ENCODE measurements at regions not wholly inside any gene's neighbourhood (a gene's known extent, or its start where the extent isn't known, plus 50 kb on each side); places are given as distances from the start of the nearest gene placed in this dataset.

- no peak overlapping the region for H2BK20ac ChIP-seq (ENCODE audit: low read length)
- no peaks in the 10 kb centered on the region for H3K27me3 ChIP-seq (replicated peaks in 1 of 4; ENCODE audit: control insufficient read depth in 3 of 4, extremely low read depth in 1 of 4, insufficient read depth in 3 of 4, low read length in 3 of 4)
- H3K9ac ChIP-seq (replicated peaks in 1 of 4; ENCODE audit: extremely low read depth in 1 of 4, low read depth in 3 of 4, low read length in 3 of 4): no peak overlapping the region
- ChIA-PET CTCF (ENCODE audit: partially characterized antibody) (interaction anchor here (0.7 kb wide), 1 partner anchor 488 kb away, joined by 3 read pairs; no protein-coding TSS in a partner anchor), POLR2A (ENCODE audit: partially characterized antibody) (no interaction called here)
- no peak overlapping the region for H4K5ac ChIP-seq (ENCODE audit: insufficient read length, low read depth, low read length)
- 91% methylated on average over 2 of the region's 2 CpGs; no CpG with 5 or more reads in 1 of the 2 experiments for WGBS, 2 experiments (ENCODE audit: extremely low coverage in 1 of 2, insufficient coverage in 1 of 2, insufficient read length in 1 of 2, insufficient replicate concordance in 2 of 2, low coverage in 1 of 2, low lambda C conversion rate in 2 of 2, missing lambda C conversion rate in 1 of 2)
- TF ChIP-seq SP2 (IDR thresholded peaks at IDR 0.05; ENCODE audit: low read length): no peak
- no peak for TF ChIP-seq EGR1 (IDR thresholded peaks at IDR 0.05; ENCODE audit: borderline replicate concordance, low read depth, low read length)
- TF ChIP-seq GTF2F1 (IDR thresholded peaks at IDR 0.05; ENCODE audit: borderline replicate concordance, low read depth, low read length): no peak
- TF ChIP-seq CBX8 (IDR thresholded peaks at IDR 0.05; ENCODE audit: borderline replicate concordance, low read depth, low read length): no peak
- no peak for TF ChIP-seq KDM4A (IDR thresholded peaks at IDR 0.05; ENCODE audit: low read depth, low read length, severe bottlenecking)
- TF ChIP-seq CHD1 (IDR thresholded peaks at IDR 0.05; ENCODE audit: low read depth, low read length): no peak
- no peak for TF ChIP-seq RAD21 (IDR thresholded peaks at IDR 0.05 in 1 of 2, conservative IDR thresholded peaks at IDR 0.05 in 1 of 2; ENCODE audit: low read depth in 2 of 2, low read length in 2 of 2)
- TF ChIP-seq YY1 (IDR thresholded peaks at IDR 0.05; ENCODE audit: low read depth, low read length): no peak
- no peaks in the 10 kb centered on the region for H4K20me1 ChIP-seq (replicated peaks in 1 of 2; ENCODE audit: control insufficient read depth in 1 of 2, insufficient read depth in 2 of 2, low read length in 2 of 2)
- no peak overlapping the region for H2BK15ac ChIP-seq (ENCODE audit: low read length)
- no peak overlapping the region for H4K8ac ChIP-seq (ENCODE audit: extremely low read depth, insufficient read depth, low read length)
- no peak overlapping the region for H2AK5ac ChIP-seq (ENCODE audit: low read depth, low read length)
- no peak overlapping the region for H2BK5ac ChIP-seq (ENCODE audit: low read depth, low read length)
- H3K4me1 ChIP-seq (replicated peaks in 1 of 4; ENCODE audit: control insufficient read depth in 3 of 4, insufficient read depth in 4 of 4, low read length in 3 of 4): peaks cover 0 to 6% (median 1%) of the 10 kb centered on the region in 4 experiments; a peak in 1 of 7 replicates
- no peak overlapping the region for H2BK12ac ChIP-seq (ENCODE audit: low read depth, low read length)
- H2AFZ ChIP-seq (ENCODE audit: low read length): no peak overlapping the region
- no peak overlapping the region for H3K4me2 ChIP-seq (ENCODE audit: insufficient read depth in 1 of 2, low read depth in 2 of 2, low read length in 2 of 2)
- no peak overlapping the region for H3K27ac ChIP-seq (ENCODE audit: low read depth, low read length)
- H3K4me3 ChIP-seq (ENCODE audit: extremely low read depth in 1 of 4, insufficient read depth in 2 of 4, low read depth in 3 of 4, low read length in 4 of 4): no peak overlapping the region
- no peak overlapping the region for H2BK120ac ChIP-seq (replicated peaks; ENCODE audit: low read depth, low read length)
- no peak overlapping the region for H3K56ac ChIP-seq (replicated peaks; ENCODE audit: insufficient read length, low read depth, low read length)
- no peak overlapping the region for H3K14ac ChIP-seq (ENCODE audit: insufficient read length)
- H3K23me2 ChIP-seq (ENCODE audit: low read depth, low read length): no peaks in the 10 kb centered on the region
- H3K36me3 ChIP-seq (ENCODE audit: control insufficient read depth in 2 of 4, insufficient read depth in 4 of 4, low read length in 3 of 4): no peaks in the 10 kb centered on the region
- DNase-seq (ENCODE audit: low read depth in 1 of 2, low spot score in 2 of 2) (no peak), FAIRE-seq (no peak)
- no peak overlapping the region for H3K4ac ChIP-seq (replicated peaks; ENCODE audit: insufficient read length, low read depth, low read length)
- no peak overlapping the region for H4K91ac ChIP-seq (replicated peaks; ENCODE audit: insufficient read length, low read length)
- H3K9me3 ChIP-seq (ENCODE audit: insufficient read depth in 2 of 2, low read depth in 1 of 2, low read length in 1 of 2): no peaks in the 10 kb centered on the region
- H3K18ac ChIP-seq (ENCODE audit: extremely low read depth, low read length): no peak overlapping the region
- no peaks in the 10 kb centered on the region for H3K79me2 ChIP-seq (ENCODE audit: control insufficient read depth in 1 of 2, insufficient read depth in 2 of 2, low read length in 2 of 2)
- H3K23ac ChIP-seq (ENCODE audit: insufficient read length): no peak overlapping the region
- H3K79me1 ChIP-seq (ENCODE audit: low read depth, low read length): no peaks in the 10 kb centered on the region
Observed at GRCh38 chr13:104796581-104796980, 1730.4 kb upstream of the SLC10A2 start.
